ENCODE measurements at regions not wholly inside any gene's neighbourhood (a gene's known extent, or its start where the extent isn't known, plus 50 kb on each side); places are given as distances from the start of the nearest gene placed in this dataset.
"Not testable (repeated sequence)": the region's sequence is repeated elsewhere in the genome, so short reads cannot be mapped to it uniquely, and the experiment has no call there.

- H3K9ac ChIP-seq (ENCODE audit: low read length), result no peak overlapping the region
- no peak overlapping the region for H3K27ac ChIP-seq (ENCODE audit: low read length)
- H4K20me1 ChIP-seq (ENCODE audit: insufficient read depth), result no peaks in the 10 kb centered on the region
- no peak overlapping the region for H2AFZ ChIP-seq (ENCODE audit: low read depth, low read length)
- H3K4me3 ChIP-seq (ENCODE audit: low read length), result no peak overlapping the region
- no peaks in the 10 kb centered on the region for H3K36me3 ChIP-seq (ENCODE audit: insufficient read depth, low read length)
- no peak overlapping the region for H3K4me2 ChIP-seq (ENCODE audit: low read length)
- no peaks in the 10 kb centered on the region for H3K79me2 ChIP-seq (replicated peaks; ENCODE audit: insufficient read depth, low read length)
- no peak for TF ChIP-seq SMC3 (conservative IDR thresholded peaks at IDR 0.05; ENCODE audit: poor library complexity)
- no peak for TF ChIP-seq REST (IDR thresholded peaks at IDR 0.05; ENCODE audit: borderline replicate concordance)
- TF ChIP-seq EP300 (conservative IDR thresholded peaks at IDR 0.05; ENCODE audit: poor library complexity, severe bottlenecking), result no peak
- no peak for TF ChIP-seq TAF1 (IDR thresholded peaks at IDR 0.05; ENCODE audit: low read depth)
- TF ChIP-seq CTCF (IDR thresholded peaks at IDR 0.05; ENCODE audit: poor library complexity, severe bottlenecking), result no peak
- TF ChIP-seq POLR2AphosphoS5 (IDR thresholded peaks at IDR 0.05), result no peak
- TF ChIP-seq RAD21 (conservative IDR thresholded peaks at IDR 0.05), result no peak
- no peak for TF ChIP-seq MXI1 (conservative IDR thresholded peaks at IDR 0.05; ENCODE audit: poor library complexity, severe bottlenecking)
- TF ChIP-seq EZH2 (IDR thresholded peaks at IDR 0.05; ENCODE audit: borderline replicate concordance, insufficient read depth, low read length, poor library complexity, severe bottlenecking), result no peak
- no peaks in the 10 kb centered on the region for H3K27me3 ChIP-seq (ENCODE audit: insufficient read depth, low read depth, low read length)
- no peaks in the 10 kb centered on the region for H3K9me2 ChIP-seq (ENCODE audit: insufficient read depth, low read length)
- H3F3A ChIP-seq (ENCODE audit: insufficient read depth, low read length, poor library complexity, severe bottlenecking), result no peaks in the 10 kb centered on the region
- no peaks in the 10 kb centered on the region for H3K9me3 ChIP-seq (ENCODE audit: low read length)
Observed at GRCh38 chr13:81148822-81149221, 807.9 kb upstream of the SPRY2 start.

GRCh38 chr13:81146576-81146975 lies 805.6 kb upstream of the SPRY2 start:
- not testable (repeated sequence) for H3K4me3 ChIP-seq (ENCODE audit: low read length); H3K36me3 ChIP-seq (ENCODE audit: insufficient read depth, low read length); H3K27ac ChIP-seq (ENCODE audit: low read length); H3K4me2 ChIP-seq (ENCODE audit: low read length); H3K79me2 ChIP-seq (replicated peaks; ENCODE audit: insufficient read depth, low read length); H3K27me3 ChIP-seq (ENCODE audit: insufficient read depth, low read depth, low read length); H3K9me2 ChIP-seq (ENCODE audit: insufficient read depth, low read length); H3F3A ChIP-seq (ENCODE audit: insufficient read depth, low read length, poor library complexity, severe bottlenecking); H2AFZ ChIP-seq (ENCODE audit: low read depth, low read length); H4K20me1 ChIP-seq (ENCODE audit: insufficient read depth); H3K9ac ChIP-seq (ENCODE audit: low read length); H3K9me3 ChIP-seq (ENCODE audit: low read length)
